Transverse colon (tissue), 4 donors: ENCODE measurements at regions not wholly inside any gene's neighbourhood (a gene's known extent, or its start where the extent isn't known, plus 50 kb on each side); places are given as distances from the start of the nearest gene placed in this dataset.
A peak's percentile ranks its signal among the peaks of the same experiment; 100 is the strongest.

ENCODE experiments used
- DNase-seq: peaks from one replicate; pipeline ENCODE4 v3.0.0-alpha.2; 2019
- H3K27ac ChIP-seq, 4 donors: fragments of 200-600 bp; sonication (generic); 2 replicates each; pipeline ENCODE4 v1.5.1; 2016 to 2018; ENCODE audit warnings: inconsistent platforms in 4 of 4
- H3K27me3 ChIP-seq: fragments of 200-600 bp; sonication (generic); 2 replicates; pipeline ENCODE4 v1.5.1; 2017; ENCODE audit warnings: inconsistent platforms
- H3K36me3 ChIP-seq, 4 donors: fragments of 200-600 bp; sonication (generic); 2 replicates each; pipeline ENCODE4 v1.5.1; 2017 to 2019; ENCODE audit warnings: inconsistent platforms in 4 of 4
- H3K4me1 ChIP-seq, 4 donors: fragments of 200-600 bp; sonication (generic); 2 replicates each; pipeline ENCODE4 v1.5.1; 2017 to 2020; ENCODE audit warnings: inconsistent platforms in 4 of 4
- H3K4me3 ChIP-seq, 4 donors: fragments of 200-600 bp; sonication (generic); 1 replicate in 1 of 4; 2 replicates in 3 of 4; pipeline versions ENCODE4 v1.5.1 to v1.6.1; 2017 to 2019; ENCODE audit warnings: inconsistent platforms in 4 of 4
- H3K9me3 ChIP-seq, 2 donors: fragments of 200-600 bp; sonication (generic); 2 replicates each; pipeline ENCODE4 v1.5.1; 2017 to 2019; ENCODE audit warnings: inconsistent platforms in 2 of 2
- CTCF ChIP-seq, 5 experiments: fragments of 200-600 bp in 3 of 5; fragments of 450-650 bp in 2 of 5; sonication (generic) in 3 of 5; IDR thresholded peaks; 1 replicate in 2 of 5; 2 replicates in 3 of 5; pipeline ENCODE4 v1.5.1; 2016 to 2017; ENCODE audit warnings: antibody characterized with exemption in 5 of 5, inconsistent platforms in 3 of 5, mild to moderate bottlenecking in 2 of 5, moderate library complexity in 1 of 5
- EP300 ChIP-seq: sonication (generic); formaldehyde crosslinking; IDR thresholded peaks from one replicate; pipeline ENCODE4 v1.6.1; 2017; ENCODE audit warnings: antibody characterized with exemption, low read depth
- POLR2A ChIP-seq: fragments of 450-650 bp; IDR thresholded peaks from one replicate; pipeline ENCODE4 v1.6.1; 2016; ENCODE audit warnings: antibody characterized with exemption, mild to moderate bottlenecking, moderate library complexity
- POLR2AphosphoS5 ChIP-seq, 3 donors: sonication (generic); formaldehyde crosslinking; IDR thresholded peaks; one replicate each; pipeline ENCODE4 v1.6.1; 2016; ENCODE audit warnings: antibody characterized with exemption in 3 of 3
- WGBS, 2 donors: methylation state at CpG; one replicate each; pipeline ENCODE4 v1.1.5; 2018; ENCODE audit warnings: low coverage in 1 of 2; 5-methylcytosine and 5-hydroxymethylcytosine counted together
- in situ Hi-C, 4 donors: fragments of 200-750 bp; cut with MboI; loops; one replicate each; pipeline versions ENCODE4 v1.15.0 to v1.15.1; 2017; ENCODE audit warnings: low sequenced_read_pairs in 3 of 4, low pct_ligation_motif_present in 1 of 4, low pct_unique_long_range_greater_than_20kb in 1 of 4
- intact Hi-C: fragments of 100-400 bp; cut with DNase I; formaldehyde crosslinking; loops from one replicate; pipeline ENCODE4 v1.15.1; 2023; ENCODE audit warnings: low total_unique reads

GRCh38 chr3:168858327-168858726 lies 762.6 kb upstream of the GOLIM4 start:
- intact Hi-C loops, result no loop called here
- Histone ChIP-seq H3K27me3 (no peaks in the 10 kb centered on the region), H3K9me3 (no peaks in the 10 kb centered on the region), H3K4me1 (peaks cover 0 to 34% (median 12%) of the 10 kb centered on the region in 4 donors), H3K27ac (no peak overlapping the region), H3K36me3 (no peaks in the 10 kb centered on the region), H3K4me3 (no peak overlapping the region)
- in situ Hi-C loops, result loop anchor here in 2 of 4 donors (10.0 kb wide), 1 partner anchor 644 kb away; no protein-coding TSS in a partner anchor
- WGBS, 2 donors, result 86 to 96% methylated on average over 3 of the region's 3 CpGs
- no peak for DNase-seq
- TF ChIP-seq POLR2AphosphoS5 (IDR thresholded peaks at IDR 0.05) (no peak), CTCF (IDR thresholded peaks at IDR 0.05) (no peak), POLR2A (no peak), EP300 (no peak)

- H3K9me3 ChIP-seq, result no peaks in the 10 kb centered on the region
- DNase-seq, result no peak
- peaks cover 15% of the 10 kb centered on the region for H3K27me3 ChIP-seq
- intact Hi-C loops, result no loop called here
- H3K36me3 ChIP-seq, result no peaks in the 10 kb centered on the region
- H3K4me3 ChIP-seq, result no peak overlapping the region
- TF ChIP-seq POLR2AphosphoS5 (IDR thresholded peaks at IDR 0.05), result no peak
- TF ChIP-seq CTCF (IDR thresholded peaks at IDR 0.05), result no peak
- TF ChIP-seq POLR2A, result no peak
- no peak for TF ChIP-seq EP300
- H3K4me1 ChIP-seq, result peaks cover 0 to 3% (median 0%) of the 10 kb centered on the region in 4 donors
- no peak overlapping the region for H3K27ac ChIP-seq
- in situ Hi-C loops, result loop anchor here in 2 of 4 donors (10.0 kb wide), 1 partner anchor 635 kb away; no protein-coding TSS in a partner anchor
These were observed 754.4 kb upstream of the GOLIM4 start for GRCh38 chr3:168850109-168850508.

- Histone ChIP-seq H3K27me3 (peaks cover 22% of the 10 kb centered on the region), H3K27ac (no peak overlapping the region), H3K9me3 (no peaks in the 10 kb centered on the region), H3K4me1 (peaks cover 0 to 3% (median 0%) of the 10 kb centered on the region in 4 donors), H3K4me3 (no peak overlapping the region), H3K36me3 (no peaks in the 10 kb centered on the region)
- 13% methylated on average over 7 of the region's 7 CpGs for WGBS, 2 donors
- intact Hi-C loops (loop anchor here (10.0 kb wide), 1 partner anchor 643 kb away; no protein-coding TSS in a partner anchor), in situ Hi-C loops (loop anchor here in 3 of 4 donors (10.0 to 25.0 kb wide), 2 partner anchors 335 to 633 kb away; no protein-coding TSS in a partner anchor)
- DNase-seq, result no peak
- no peak for TF ChIP-seq POLR2A
- TF ChIP-seq EP300, result no peak
- peak; percentile 52 to 61 (median 56) for TF ChIP-seq CTCF (IDR thresholded peaks at IDR 0.05)
These were observed 751.7 kb upstream of the GOLIM4 start for GRCh38 chr3:168847291-168847883.

- intact Hi-C loops (loop anchor here (10.0 kb wide), 1 partner anchor 640 kb away; no protein-coding TSS in a partner anchor), in situ Hi-C loops (loop anchor here in 3 of 4 donors (10.0 to 25.0 kb wide), 2 partner anchors 333 to 630 kb away; no protein-coding TSS in a partner anchor)
- TF ChIP-seq POLR2A (no peak), EP300 (no peak), CTCF (IDR thresholded peaks at IDR 0.05) (no peak), POLR2AphosphoS5 (IDR thresholded peaks at IDR 0.05) (no peak)
- H3K27me3 ChIP-seq, result peaks cover 22% of the 10 kb centered on the region
- H3K4me1 ChIP-seq, result peaks cover 0 to 3% (median 0%) of the 10 kb centered on the region in 4 donors
- no peak overlapping the region for H3K27ac ChIP-seq
- H3K4me3 ChIP-seq, result no peak overlapping the region
- 53 to 66% methylated on average over 5 to 6 of the region's 6 CpGs for WGBS, 2 donors
- H3K36me3 ChIP-seq, result no peaks in the 10 kb centered on the region
- H3K9me3 ChIP-seq, result no peaks in the 10 kb centered on the region
- no peak for DNase-seq
These were observed 749.3 kb upstream of the GOLIM4 start for GRCh38 chr3:168844894-168845482.
